Vagina (tissue), 2 donors: ENCODE measurements at regions not wholly inside any gene's neighbourhood (a gene's known extent, or its start where the extent isn't known, plus 50 kb on each side); places are given as distances from the start of the nearest gene placed in this dataset.

Experiments
- DNase-seq, 2 donors: peaks; one replicate each; pipeline ENCODE4 v3.0.0-alpha.2; 2017; ENCODE audit errors: extremely low spot score in 2 of 2
- H3K27ac ChIP-seq: fragments of 200-600 bp; sonication (generic); one replicate; pipeline ENCODE4 v1.5.1; 2019
- H3K27me3 ChIP-seq: fragments of 200-600 bp; sonication (generic); one replicate; pipeline ENCODE4 v1.5.1; 2019
- H3K36me3 ChIP-seq, 2 donors: fragments of 200-600 bp; sonication (generic); one replicate each; pipeline ENCODE4 v1.5.1; 2017 to 2019
- H3K4me1 ChIP-seq: fragments of 200-600 bp; sonication (generic); one replicate; pipeline ENCODE4 v1.5.1; 2019
- H3K4me3 ChIP-seq, 2 donors: fragments of 200-600 bp; sonication (generic); 1 replicate in 1 of 2; 2 replicates in 1 of 2; pipeline ENCODE4 v1.5.1; 2016 to 2019
- H3K9me3 ChIP-seq: fragments of 200-600 bp; sonication (generic); one replicate; pipeline ENCODE4 v1.5.1; 2019
- POLR2A ChIP-seq, 2 donors: fragments of 450-650 bp; IDR thresholded peaks; one replicate each; pipeline ENCODE4 v1.6.1; 2017; ENCODE audit warnings: antibody characterized with exemption in 2 of 2, mild to moderate bottlenecking in 2 of 2, moderate library complexity in 2 of 2
- POLR2AphosphoS5 ChIP-seq, 2 donors: sonication (generic); formaldehyde crosslinking; IDR thresholded peaks; one replicate each; pipeline ENCODE4 v1.9.0; 2017; ENCODE audit warnings: antibody characterized with exemption in 2 of 2, mild to moderate bottlenecking in 2 of 2, low read depth in 1 of 2; ENCODE audit not compliant: insufficient read depth in 1 of 2
- intact Hi-C: fragments of 100-400 bp; cut with DNase I; formaldehyde crosslinking; loops from one replicate; pipeline ENCODE4 v1.15.1; 2023
- TF ChIP-seq, protein P1 (sequence below), 3 experiments: fragments of 450-650 bp in 2 of 3; fragments of 200-600 bp in 1 of 3; sonication (generic) in 1 of 3; IDR thresholded peaks; one replicate each; pipeline ENCODE4 v1.5.1; 2017 to 2019; ENCODE audit warnings: antibody characterized with exemption in 3 of 3, mild to moderate bottlenecking in 2 of 3, moderate library complexity in 2 of 3

DNA sequence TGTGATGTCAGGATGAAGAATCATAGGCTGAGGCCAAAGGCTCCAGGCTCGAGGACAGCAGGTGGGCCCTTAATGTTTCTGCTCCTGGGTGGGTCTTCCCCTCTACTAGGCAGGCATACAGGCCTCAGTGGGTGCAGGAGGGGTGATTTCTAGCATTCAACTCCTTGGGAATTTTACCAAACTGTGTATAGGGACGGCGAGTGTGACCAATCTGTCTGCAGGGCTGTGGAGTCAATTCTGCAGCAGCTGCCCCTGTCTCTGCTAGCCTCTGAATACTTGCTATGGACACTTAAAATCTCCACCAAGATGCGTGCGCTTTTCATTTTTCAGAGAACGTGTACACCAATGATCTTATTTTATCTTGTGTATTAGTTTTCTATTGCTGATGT, 115.5 kb downstream of the WDR11 start:
- Histone ChIP-seq H3K4me1 (peaks cover 15% of the 10 kb centered on the region), H3K27ac (no peak overlapping the region), H3K36me3 (no peaks in the 10 kb centered on the region), H3K27me3 (no peaks in the 10 kb centered on the region), H3K9me3 (no peaks in the 10 kb centered on the region), H3K4me3 (no peak overlapping the region)
- TF ChIP-seq, protein P1, sequence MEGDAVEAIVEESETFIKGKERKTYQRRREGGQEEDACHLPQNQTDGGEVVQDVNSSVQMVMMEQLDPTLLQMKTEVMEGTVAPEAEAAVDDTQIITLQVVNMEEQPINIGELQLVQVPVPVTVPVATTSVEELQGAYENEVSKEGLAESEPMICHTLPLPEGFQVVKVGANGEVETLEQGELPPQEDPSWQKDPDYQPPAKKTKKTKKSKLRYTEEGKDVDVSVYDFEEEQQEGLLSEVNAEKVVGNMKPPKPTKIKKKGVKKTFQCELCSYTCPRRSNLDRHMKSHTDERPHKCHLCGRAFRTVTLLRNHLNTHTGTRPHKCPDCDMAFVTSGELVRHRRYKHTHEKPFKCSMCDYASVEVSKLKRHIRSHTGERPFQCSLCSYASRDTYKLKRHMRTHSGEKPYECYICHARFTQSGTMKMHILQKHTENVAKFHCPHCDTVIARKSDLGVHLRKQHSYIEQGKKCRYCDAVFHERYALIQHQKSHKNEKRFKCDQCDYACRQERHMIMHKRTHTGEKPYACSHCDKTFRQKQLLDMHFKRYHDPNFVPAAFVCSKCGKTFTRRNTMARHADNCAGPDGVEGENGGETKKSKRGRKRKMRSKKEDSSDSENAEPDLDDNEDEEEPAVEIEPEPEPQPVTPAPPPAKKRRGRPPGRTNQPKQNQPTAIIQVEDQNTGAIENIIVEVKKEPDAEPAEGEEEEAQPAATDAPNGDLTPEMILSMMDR (IDR thresholded peaks at IDR 0.05): no peak
- no peak for TF ChIP-seq POLR2AphosphoS5 (IDR thresholded peaks at IDR 0.05; ENCODE audit: insufficient read depth in 1 of 2, low read depth in 1 of 2)
- no peak for TF ChIP-seq POLR2A (IDR thresholded peaks at IDR 0.05)
- no peak for DNase-seq
- intact Hi-C loops: no loop called here

DNA sequence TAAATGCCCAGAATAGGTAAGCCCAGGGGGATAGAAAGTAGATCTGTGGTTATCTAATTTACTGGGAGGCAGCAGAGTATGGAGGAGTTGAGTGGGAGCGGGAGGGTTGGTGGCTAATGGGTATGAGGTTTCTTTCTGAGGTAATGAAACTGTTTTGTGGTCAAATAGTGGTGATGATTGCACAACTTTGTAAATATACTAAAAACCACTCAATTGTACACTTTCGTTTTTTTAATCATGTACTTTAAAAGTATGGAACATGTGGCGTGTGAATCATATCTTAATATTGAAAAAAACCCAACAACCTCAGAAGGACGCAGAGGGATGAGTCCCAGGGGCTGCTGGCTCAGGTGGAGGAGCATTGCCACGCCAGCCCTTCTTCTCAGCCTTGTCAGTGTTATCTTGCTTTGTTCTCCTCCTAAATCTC, 118.1 kb downstream of the WDR11 start:
- no peak overlapping the region for H3K27ac ChIP-seq
- no peaks in the 10 kb centered on the region for H3K36me3 ChIP-seq
- no peaks in the 10 kb centered on the region for H3K9me3 ChIP-seq
- no peak for DNase-seq
- intact Hi-C loops: no loop called here
- H3K4me3 ChIP-seq: no peak overlapping the region
- no peak for TF ChIP-seq POLR2AphosphoS5 (IDR thresholded peaks at IDR 0.05; ENCODE audit: insufficient read depth in 1 of 2, low read depth in 1 of 2)
- TF ChIP-seq, protein P1 (IDR thresholded peaks at IDR 0.05): no peak
- TF ChIP-seq POLR2A (IDR thresholded peaks at IDR 0.05): no peak
- H3K4me1 ChIP-seq: no peaks in the 10 kb centered on the region
- H3K27me3 ChIP-seq: no peaks in the 10 kb centered on the region

DNA sequence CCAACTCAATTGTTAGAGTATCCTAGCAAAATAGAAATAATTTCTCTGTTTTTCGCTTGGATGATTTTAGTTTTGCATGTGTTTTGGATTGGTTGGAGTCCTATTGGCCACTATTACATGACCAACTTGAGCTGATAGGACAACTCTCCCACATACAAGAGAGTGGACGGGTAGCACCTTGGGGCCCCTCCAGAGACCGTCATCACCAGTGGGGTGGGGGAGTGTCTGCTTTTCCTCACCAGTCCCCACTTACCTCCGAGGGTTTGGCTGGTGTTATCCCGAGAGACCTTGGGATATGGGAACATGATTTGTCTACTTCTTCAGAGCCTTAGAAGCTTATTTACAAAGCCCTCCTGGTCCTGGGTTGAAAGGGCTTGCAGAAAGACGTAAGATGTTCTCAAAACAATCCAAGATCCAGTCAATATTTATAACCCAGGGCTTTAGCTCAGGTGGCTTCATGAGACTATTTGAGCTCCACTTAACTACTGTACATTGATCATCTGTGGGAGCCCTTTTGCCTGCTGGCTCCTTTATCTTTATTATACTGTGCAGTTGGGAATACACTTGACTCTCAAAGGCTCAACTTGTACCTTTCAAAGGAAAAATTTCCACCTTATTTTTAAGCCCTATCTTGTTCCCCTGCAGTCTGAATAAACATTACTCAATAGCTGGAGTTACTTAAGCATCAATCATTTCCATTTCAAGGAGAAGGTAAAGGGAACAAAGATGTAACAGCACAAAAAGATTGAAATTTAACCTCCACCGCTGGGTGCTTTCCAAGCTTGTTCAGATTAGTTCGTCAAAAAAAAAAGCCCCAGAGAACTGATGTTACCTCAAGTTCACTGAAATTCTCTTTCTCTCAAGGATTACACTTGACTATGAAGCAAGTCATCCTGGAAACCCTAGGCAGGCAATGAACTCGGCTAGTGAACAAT, 119.7 kb downstream of the WDR11 start:
- Histone ChIP-seq H3K9me3 (no peaks in the 10 kb centered on the region), H3K27me3 (no peaks in the 10 kb centered on the region), H3K27ac (no peak overlapping the region), H3K4me3 (no peak overlapping the region), H3K4me1 (no peaks in the 10 kb centered on the region), H3K36me3 (no peaks in the 10 kb centered on the region)
- TF ChIP-seq POLR2A (IDR thresholded peaks at IDR 0.05) (no peak), POLR2AphosphoS5 (IDR thresholded peaks at IDR 0.05; ENCODE audit: insufficient read depth in 1 of 2, low read depth in 1 of 2) (no peak)
- TF ChIP-seq, protein P1 (IDR thresholded peaks at IDR 0.05): no peak
- peak in 1 of 2 donors; percentile 77 for DNase-seq
- intact Hi-C loops: no loop called here

DNA sequence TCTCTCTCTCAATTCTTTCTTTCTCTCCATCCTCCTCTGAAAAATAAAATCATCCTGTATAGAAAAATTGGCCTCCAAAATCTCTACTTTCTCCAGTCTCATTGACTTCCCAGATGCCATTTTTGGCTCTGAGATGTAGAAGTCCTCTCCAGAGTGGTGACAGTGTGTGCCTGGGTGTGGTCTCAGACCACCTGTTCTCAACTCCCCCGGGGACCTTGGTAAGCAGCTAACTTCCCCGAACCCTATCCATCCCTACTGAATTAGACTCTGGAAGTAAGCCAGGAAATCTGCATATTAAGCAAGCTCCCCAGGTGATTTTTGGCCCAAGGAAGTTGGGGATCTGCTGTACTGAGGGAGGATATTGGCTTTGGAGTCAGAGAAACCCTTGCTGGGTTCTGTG, 120.5 kb downstream of the WDR11 start:
- Histone ChIP-seq H3K27ac (no peak overlapping the region), H3K36me3 (no peaks in the 10 kb centered on the region), H3K27me3 (no peaks in the 10 kb centered on the region), H3K4me3 (no peak overlapping the region), H3K9me3 (no peaks in the 10 kb centered on the region), H3K4me1 (no peaks in the 10 kb centered on the region)
- no peak for DNase-seq
- intact Hi-C loops: no loop called here
- TF ChIP-seq POLR2AphosphoS5 (IDR thresholded peaks at IDR 0.05; ENCODE audit: insufficient read depth in 1 of 2, low read depth in 1 of 2): no peak
- TF ChIP-seq POLR2A (IDR thresholded peaks at IDR 0.05): no peak
- TF ChIP-seq, protein P1 (IDR thresholded peaks at IDR 0.05): no peak

DNA sequence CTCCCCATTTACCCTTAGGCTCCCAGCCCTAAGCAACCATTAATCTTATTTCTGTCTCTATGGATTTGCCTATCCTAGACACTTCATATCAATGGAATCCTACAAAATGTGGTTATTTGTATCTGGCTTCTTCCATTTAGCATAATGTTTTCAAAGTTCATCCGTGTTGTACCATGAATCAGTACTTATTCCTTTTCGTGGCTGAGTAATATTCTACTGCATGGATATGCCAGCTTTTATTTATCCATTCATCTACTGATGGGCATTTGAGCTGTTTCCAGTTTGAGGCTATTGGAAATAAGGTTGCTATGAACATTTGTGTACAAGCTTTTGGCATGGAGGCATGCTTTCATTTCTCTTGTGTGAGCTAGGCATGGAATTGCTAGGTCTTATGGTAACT, 121.1 kb downstream of the WDR11 start:
- H3K9me3 ChIP-seq: no peaks in the 10 kb centered on the region
- no peaks in the 10 kb centered on the region for H3K27me3 ChIP-seq
- no peak overlapping the region for H3K4me3 ChIP-seq
- no peaks in the 10 kb centered on the region for H3K36me3 ChIP-seq
- TF ChIP-seq, protein P1 (IDR thresholded peaks at IDR 0.05): no peak
- TF ChIP-seq POLR2A (IDR thresholded peaks at IDR 0.05) (no peak), POLR2AphosphoS5 (IDR thresholded peaks at IDR 0.05; ENCODE audit: insufficient read depth in 1 of 2, low read depth in 1 of 2) (no peak)
- H3K27ac ChIP-seq: no peak overlapping the region
- intact Hi-C loops: no loop called here
- DNase-seq: no peak
- no peaks in the 10 kb centered on the region for H3K4me1 ChIP-seq
